Stomach (tissue), 4 donors: ENCODE measurements at regions not wholly inside any gene's neighbourhood (a gene's known extent, or its start where the extent isn't known, plus 50 kb on each side); places are given as distances from the start of the nearest gene placed in this dataset.

Experiments
- CTCF ChIP-seq, 7 experiments: fragments of 450-650 bp in 4 of 7; fragments of 200-600 bp in 3 of 7; sonication (generic) in 3 of 7; IDR thresholded peaks; one replicate each; pipeline ENCODE4 v1.5.1; 2016 to 2019; ENCODE audit warnings: antibody characterized with exemption in 7 of 7, control low read depth in 2 of 7, mild to moderate bottlenecking in 1 of 7
- POLR2AphosphoS5 ChIP-seq, 3 donors: sonication (generic); formaldehyde crosslinking; IDR thresholded peaks; one replicate each; pipeline ENCODE4 v1.6.1; 2016; ENCODE audit warnings: antibody characterized with exemption in 3 of 3

GRCh38 chr6:86205980-86206379, 563.3 kb upstream of the SYNCRIP start:
- TF ChIP-seq CTCF (IDR thresholded peaks at IDR 0.05) (no peak), POLR2AphosphoS5 (IDR thresholded peaks at IDR 0.05) (no peak)
